Stimulated activated CD8-positive, alpha-beta memory T cell treated with anti-CD3 and anti-CD28 coated beads, Interleukin-15, amount 100 ng/mL, for 48 hours (primary cell): ENCODE measurements at regions not wholly inside any gene's neighbourhood (a gene's known extent, or its start where the extent isn't known, plus 50 kb on each side); places are given as distances from the start of the nearest gene placed in this dataset.
"Not testable (repeated sequence)": the region's sequence is repeated elsewhere in the genome, so short reads cannot be mapped to it uniquely, and the experiment has no call there.

Experiments used
- DNase-seq, 2 donors: peaks; one replicate each; pipeline ENCODE4 v3.0.0-alpha.2; 2020; ENCODE audit warnings: low read depth in 2 of 2

DNA sequence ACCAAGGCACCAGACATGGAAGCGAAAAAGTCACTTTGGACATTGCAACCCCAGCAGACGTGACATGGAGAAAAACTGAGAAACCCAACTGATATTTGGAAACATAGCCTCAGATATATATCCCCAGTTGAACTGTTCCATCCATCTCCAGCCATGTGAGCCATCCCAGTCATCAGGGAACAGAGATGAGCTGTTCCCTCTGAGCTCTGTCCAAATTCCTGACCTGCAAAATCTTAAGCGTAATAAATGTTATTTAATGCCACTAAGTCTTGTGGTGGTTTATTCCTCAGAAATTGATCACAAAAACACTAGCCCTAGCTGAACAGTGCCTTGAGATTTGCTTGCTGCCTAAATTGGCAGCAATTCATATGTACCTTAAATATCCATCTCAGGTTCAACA lies 182.8 kb downstream of the NRP2 start:
- DNase-seq: no peak

- no peak for DNase-seq
Observed at GRCh38 chr2:205864491-205864890, 182.2 kb downstream of the NRP2 start.

GRCh38 chr2:205862761-205863160 lies 180.5 kb downstream of the NRP2 start:
- DNase-seq: not testable (repeated sequence)

DNA sequence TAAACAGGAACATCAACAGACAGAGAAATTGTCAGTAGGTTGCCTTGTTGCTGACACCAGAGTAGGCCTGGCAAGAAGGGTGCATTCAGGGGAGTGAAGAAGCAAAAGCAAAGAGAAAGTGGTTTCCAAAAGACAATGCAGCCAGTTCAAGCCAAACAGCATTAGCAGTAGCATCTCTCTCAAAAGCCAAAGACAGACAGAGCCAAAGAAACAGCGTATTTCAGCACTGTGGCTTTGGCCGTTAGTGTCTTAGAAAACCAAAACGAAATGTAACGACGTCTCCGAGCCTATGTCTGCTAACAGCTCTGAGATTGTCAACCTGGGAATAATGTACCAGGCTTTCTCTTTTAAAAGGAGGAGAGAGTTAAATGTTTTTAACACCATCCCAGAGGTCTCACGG lies 178.6 kb downstream of the NRP2 start:
- DNase-seq: no peak

- DNase-seq: no peak
Observed at GRCh38 chr2:205860181-205860580, 177.9 kb downstream of the NRP2 start.

- no peak for DNase-seq
Observed at GRCh38 chr2:205858881-205859441, 176.7 kb downstream of the NRP2 start.

DNA sequence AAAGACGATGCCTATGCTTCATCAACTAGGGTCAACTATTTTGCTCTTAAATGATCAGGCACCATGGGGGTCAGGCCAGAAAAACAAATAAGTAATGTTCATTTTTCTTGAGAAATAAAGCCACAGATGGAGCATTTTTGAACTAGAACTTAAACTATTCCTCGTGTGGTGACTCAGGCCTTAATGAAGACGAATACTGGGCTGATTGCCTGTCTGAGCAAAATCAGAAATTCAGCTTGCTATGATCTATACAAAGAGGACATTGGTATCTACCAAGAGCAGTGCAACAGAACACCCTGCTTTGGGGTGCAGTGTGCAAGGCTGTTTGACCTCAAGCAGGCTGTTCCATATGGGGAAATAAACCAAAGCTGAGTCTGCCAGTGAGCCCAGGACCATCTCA lies 176.0 kb downstream of the NRP2 start:
- DNase-seq: no peak

- no peak for DNase-seq
Observed at GRCh38 chr2:205857520-205858237, 175.4 kb downstream of the NRP2 start.

GRCh38 chr2:205852457-205852856 lies 170.2 kb downstream of the NRP2 start:
- no peak for DNase-seq

- no peak for DNase-seq
Observed at GRCh38 chr2:205850611-205851010, 168.3 kb downstream of the NRP2 start.

DNA sequence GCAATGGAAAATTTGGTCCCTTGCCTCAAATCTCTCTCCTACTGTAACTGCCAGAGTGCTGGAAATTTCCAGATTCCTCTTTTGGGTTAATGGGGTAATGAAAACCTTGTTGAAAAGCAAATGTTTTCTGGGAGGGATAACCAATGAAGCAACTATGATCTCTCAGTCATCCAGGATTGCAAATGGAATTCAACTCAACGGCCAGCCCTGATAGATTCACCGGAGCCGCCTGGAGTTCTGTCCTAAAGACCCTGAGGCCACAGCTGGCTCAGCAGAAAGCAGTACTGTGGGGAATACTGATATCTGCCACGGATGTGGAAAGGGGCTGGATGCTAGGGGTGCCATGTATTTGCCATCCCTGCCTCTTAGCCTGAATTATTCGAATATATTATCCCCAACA lies 167.8 kb downstream of the NRP2 start:
- no peak for DNase-seq

DNA sequence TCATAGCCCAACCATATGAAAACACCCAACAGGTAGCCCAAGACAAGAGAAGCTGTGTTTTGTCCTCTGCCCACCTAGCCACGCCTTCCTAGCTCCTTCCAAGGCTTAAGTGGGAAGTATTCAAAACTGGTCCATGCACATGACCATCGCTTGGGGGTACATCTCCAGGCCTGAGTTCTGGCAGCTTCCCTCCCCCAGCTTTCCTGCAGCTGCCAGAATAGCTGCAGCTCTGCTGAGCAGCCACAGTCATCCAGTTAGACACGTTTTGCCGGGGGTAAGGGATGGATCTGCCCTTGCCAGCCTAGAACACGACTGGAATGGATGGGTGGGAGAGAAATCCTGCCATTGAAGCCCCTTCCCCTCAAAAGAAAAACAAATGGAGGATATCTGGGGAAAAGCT lies 166.8 kb downstream of the NRP2 start:
- DNase-seq: no peak

- DNase-seq: no peak
Observed at GRCh38 chr2:205848601-205849000, 166.3 kb downstream of the NRP2 start.
